Neural cell (in vitro differentiated cells): ENCODE measurements at regions not wholly inside any gene's neighbourhood (a gene's known extent, or its start where the extent isn't known, plus 50 kb on each side); places are given as distances from the start of the nearest gene placed in this dataset.

Source experiments
- H2AFZ ChIP-seq: fragments of 200-600, 300-800 bp; sonication (generic), shearing (Covaris generic); 2 replicates; pipeline ENCODE4 v1.6.0; 2014; ENCODE audit warnings: low read depth, mild to moderate bottlenecking, antibody characterized with exemption, low read length, moderate library complexity
- H3F3A ChIP-seq: fragments of 200-600 bp; shearing (Covaris generic); 2 replicates; pipeline ENCODE4 v1.6.1; 2016; ENCODE audit warnings: mild to moderate bottlenecking, moderate library complexity, mixed read lengths, antibody characterized with exemption, low read length; ENCODE audit not compliant: insufficient read depth, poor library complexity, severe bottlenecking
- H3K27ac ChIP-seq: fragments of 200-600, 300-800 bp; sonication (generic), shearing (Covaris generic); 2 replicates; pipeline ENCODE4 v1.5.1; 2014; ENCODE audit warnings: mild to moderate bottlenecking, low read length, moderate library complexity
- H3K27me3 ChIP-seq: fragments of 300-800, 200-600 bp; sonication (generic), shearing (Covaris generic); 2 replicates; pipeline ENCODE4 v1.6.0; 2014; ENCODE audit warnings: mild to moderate bottlenecking, low read depth, low read length, moderate library complexity; ENCODE audit not compliant: insufficient read depth
- H3K36me3 ChIP-seq: fragments of 300-800, 200-600 bp; sonication (generic), shearing (Covaris generic); 2 replicates; pipeline ENCODE4 v1.5.1; 2014; ENCODE audit warnings: mild to moderate bottlenecking, antibody characterized with exemption, low read length, moderate library complexity; ENCODE audit not compliant: insufficient read depth
- H3K4me2 ChIP-seq: fragments of 300-800, 200-600 bp; sonication (generic), shearing (Covaris generic); 2 replicates; pipeline ENCODE4 v1.6.0; 2014; ENCODE audit warnings: mild to moderate bottlenecking, low read length
- H3K4me3 ChIP-seq: fragments of 300-800, 200-600 bp; sonication (generic), shearing (Covaris generic); 2 replicates; pipeline ENCODE4 v1.5.1; 2014; ENCODE audit warnings: mild to moderate bottlenecking, low read length, moderate library complexity
- H3K79me2 ChIP-seq: fragments of 200-600 bp; shearing (Covaris generic); replicated peaks from 2 replicates; pipeline ENCODE4 v1.6.0; 2014; ENCODE audit warnings: mild to moderate bottlenecking, low read length, moderate library complexity; ENCODE audit not compliant: insufficient read depth
- H3K9ac ChIP-seq: fragments of 300-800, 200-600 bp; sonication (generic), shearing (Covaris generic); 2 replicates; pipeline ENCODE4 v1.6.1; 2016; ENCODE audit warnings: mild to moderate bottlenecking, low read length, mixed read lengths
- H3K9me2 ChIP-seq: fragments of 200-600 bp; shearing (Covaris generic); 2 replicates; pipeline ENCODE4 v1.6.1; 2016; ENCODE audit warnings: mild to moderate bottlenecking, low read length, mixed read lengths; ENCODE audit not compliant: insufficient read depth
- H3K9me3 ChIP-seq: fragments of 200-600, 300-800 bp; sonication (generic), shearing (Covaris generic); 2 replicates; pipeline ENCODE4 v1.6.1; 2016; ENCODE audit warnings: mild to moderate bottlenecking, mixed run types, low read length, moderate library complexity, mixed read lengths
- H4K20me1 ChIP-seq: fragments of 200-600 bp; shearing (Covaris generic); 2 replicates; pipeline ENCODE4 v1.6.1; 2016; ENCODE audit warnings: mild to moderate bottlenecking, mixed run types; ENCODE audit not compliant: insufficient read depth
- EP300 ChIP-seq: fragments of 450-650 bp; conservative IDR thresholded peaks from 2 replicates; pipeline ENCODE4 v1.6.1; 2014; ENCODE audit warnings: antibody characterized with exemption, mild to moderate bottlenecking, moderate library complexity; ENCODE audit not compliant: poor library complexity, severe bottlenecking
- EZH2 ChIP-seq: fragments of 200-600, 300-800 bp; shearing (Covaris generic), sonication (generic); IDR thresholded peaks from 2 replicates; pipeline ENCODE4 v1.6.1; 2014; ENCODE audit warnings: antibody characterized with exemption, low read length, borderline replicate concordance, mild to moderate bottlenecking; ENCODE audit not compliant: insufficient read depth, poor library complexity, severe bottlenecking
- MXI1 ChIP-seq: fragments of 450-650 bp; conservative IDR thresholded peaks from 2 replicates; pipeline ENCODE4 v1.6.1; 2014; ENCODE audit warnings: antibody characterized with exemption, mild to moderate bottlenecking; ENCODE audit not compliant: poor library complexity, severe bottlenecking
- POLR2AphosphoS5 ChIP-seq: IDR thresholded peaks from 2 replicates; pipeline ENCODE4 v1.6.1; 2012
- RAD21 ChIP-seq: fragments of 450-650 bp; conservative IDR thresholded peaks from 2 replicates; pipeline ENCODE4 v1.6.1; 2014; ENCODE audit warnings: antibody characterized with exemption, mild to moderate bottlenecking, moderate library complexity
- SMC3 ChIP-seq: fragments of 450-650 bp; conservative IDR thresholded peaks from 2 replicates; pipeline ENCODE4 v1.6.1; 2014; ENCODE audit warnings: antibody characterized with exemption, mild to moderate bottlenecking, moderate library complexity; ENCODE audit not compliant: poor library complexity
- TAF1 ChIP-seq: IDR thresholded peaks from 2 replicates; pipeline ENCODE4 v1.6.1; 2012; ENCODE audit warnings: low read depth
- TF ChIP-seq, protein P1 (sequence below): fragments of 450-650 bp; IDR thresholded peaks from 2 replicates; pipeline ENCODE4 v1.5.1; 2014; ENCODE audit warnings: antibody characterized with exemption, mild to moderate bottlenecking, moderate library complexity; ENCODE audit not compliant: poor library complexity, severe bottlenecking
- TF ChIP-seq, protein P2 (sequence below): IDR thresholded peaks from 2 replicates; pipeline ENCODE4 v1.6.1; 2012; ENCODE audit warnings: borderline replicate concordance

DNA sequence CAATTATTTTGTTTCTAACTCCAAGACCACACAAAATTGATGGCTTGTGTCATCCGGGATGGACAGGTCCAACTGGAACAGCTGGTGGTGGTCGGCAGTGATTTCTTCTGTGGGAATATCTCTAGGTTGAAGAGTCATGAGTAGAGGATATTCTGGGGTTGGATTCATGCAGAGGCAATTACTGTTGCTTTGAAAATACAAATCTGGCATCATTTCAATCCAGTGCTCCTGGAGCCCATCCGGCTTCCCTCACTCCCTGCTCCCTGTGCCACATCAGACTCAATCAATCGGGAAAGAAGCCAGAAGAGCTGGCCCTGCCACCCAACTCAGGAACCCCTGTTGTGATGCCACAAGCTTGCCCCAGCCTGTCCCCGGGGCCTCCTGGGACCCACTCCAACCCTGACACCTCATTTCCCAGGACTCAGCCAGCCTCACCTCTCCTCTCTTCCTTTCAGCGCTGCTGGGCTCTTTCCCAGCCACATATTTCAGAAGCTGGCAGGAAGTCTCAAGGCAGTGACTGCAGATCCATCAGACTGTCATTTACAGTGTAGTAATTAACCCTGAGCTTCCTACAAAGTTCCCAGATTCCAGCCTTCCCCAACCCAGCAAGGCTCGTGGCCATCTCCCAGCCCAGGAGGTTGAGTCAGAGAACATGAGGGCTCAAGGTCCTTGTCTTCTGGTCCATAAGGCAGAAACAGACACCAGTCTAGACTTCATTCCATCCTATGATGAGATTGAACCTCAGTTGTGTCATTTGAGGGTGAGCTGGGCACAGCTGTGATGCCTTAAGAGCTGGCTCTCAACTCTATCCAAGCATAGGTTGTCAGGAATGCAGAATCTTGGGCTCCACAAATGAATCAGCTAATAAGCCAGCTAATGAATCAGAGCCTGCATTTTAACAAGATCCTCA, 114.0 kb downstream of the FAM174B start:
- TF ChIP-seq RAD21 (no peak), POLR2AphosphoS5 (no peak), EZH2 (no peak), MXI1 (no peak), TAF1 (no peak), SMC3 (no peak), EP300 (no peak)
- TF ChIP-seq, protein P1, sequence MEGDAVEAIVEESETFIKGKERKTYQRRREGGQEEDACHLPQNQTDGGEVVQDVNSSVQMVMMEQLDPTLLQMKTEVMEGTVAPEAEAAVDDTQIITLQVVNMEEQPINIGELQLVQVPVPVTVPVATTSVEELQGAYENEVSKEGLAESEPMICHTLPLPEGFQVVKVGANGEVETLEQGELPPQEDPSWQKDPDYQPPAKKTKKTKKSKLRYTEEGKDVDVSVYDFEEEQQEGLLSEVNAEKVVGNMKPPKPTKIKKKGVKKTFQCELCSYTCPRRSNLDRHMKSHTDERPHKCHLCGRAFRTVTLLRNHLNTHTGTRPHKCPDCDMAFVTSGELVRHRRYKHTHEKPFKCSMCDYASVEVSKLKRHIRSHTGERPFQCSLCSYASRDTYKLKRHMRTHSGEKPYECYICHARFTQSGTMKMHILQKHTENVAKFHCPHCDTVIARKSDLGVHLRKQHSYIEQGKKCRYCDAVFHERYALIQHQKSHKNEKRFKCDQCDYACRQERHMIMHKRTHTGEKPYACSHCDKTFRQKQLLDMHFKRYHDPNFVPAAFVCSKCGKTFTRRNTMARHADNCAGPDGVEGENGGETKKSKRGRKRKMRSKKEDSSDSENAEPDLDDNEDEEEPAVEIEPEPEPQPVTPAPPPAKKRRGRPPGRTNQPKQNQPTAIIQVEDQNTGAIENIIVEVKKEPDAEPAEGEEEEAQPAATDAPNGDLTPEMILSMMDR = no peak
- TF ChIP-seq, protein P2, sequence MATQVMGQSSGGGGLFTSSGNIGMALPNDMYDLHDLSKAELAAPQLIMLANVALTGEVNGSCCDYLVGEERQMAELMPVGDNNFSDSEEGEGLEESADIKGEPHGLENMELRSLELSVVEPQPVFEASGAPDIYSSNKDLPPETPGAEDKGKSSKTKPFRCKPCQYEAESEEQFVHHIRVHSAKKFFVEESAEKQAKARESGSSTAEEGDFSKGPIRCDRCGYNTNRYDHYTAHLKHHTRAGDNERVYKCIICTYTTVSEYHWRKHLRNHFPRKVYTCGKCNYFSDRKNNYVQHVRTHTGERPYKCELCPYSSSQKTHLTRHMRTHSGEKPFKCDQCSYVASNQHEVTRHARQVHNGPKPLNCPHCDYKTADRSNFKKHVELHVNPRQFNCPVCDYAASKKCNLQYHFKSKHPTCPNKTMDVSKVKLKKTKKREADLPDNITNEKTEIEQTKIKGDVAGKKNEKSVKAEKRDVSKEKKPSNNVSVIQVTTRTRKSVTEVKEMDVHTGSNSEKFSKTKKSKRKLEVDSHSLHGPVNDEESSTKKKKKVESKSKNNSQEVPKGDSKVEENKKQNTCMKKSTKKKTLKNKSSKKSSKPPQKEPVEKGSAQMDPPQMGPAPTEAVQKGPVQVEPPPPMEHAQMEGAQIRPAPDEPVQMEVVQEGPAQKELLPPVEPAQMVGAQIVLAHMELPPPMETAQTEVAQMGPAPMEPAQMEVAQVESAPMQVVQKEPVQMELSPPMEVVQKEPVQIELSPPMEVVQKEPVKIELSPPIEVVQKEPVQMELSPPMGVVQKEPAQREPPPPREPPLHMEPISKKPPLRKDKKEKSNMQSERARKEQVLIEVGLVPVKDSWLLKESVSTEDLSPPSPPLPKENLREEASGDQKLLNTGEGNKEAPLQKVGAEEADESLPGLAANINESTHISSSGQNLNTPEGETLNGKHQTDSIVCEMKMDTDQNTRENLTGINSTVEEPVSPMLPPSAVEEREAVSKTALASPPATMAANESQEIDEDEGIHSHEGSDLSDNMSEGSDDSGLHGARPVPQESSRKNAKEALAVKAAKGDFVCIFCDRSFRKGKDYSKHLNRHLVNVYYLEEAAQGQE = no peak
- Histone ChIP-seq H2AFZ (no peak overlapping the region), H3F3A (no peaks in the 10 kb centered on the region), H3K9ac (no peak overlapping the region), H3K79me2 (no peaks in the 10 kb centered on the region), H3K9me3 (no peaks in the 10 kb centered on the region), H3K36me3 (no peaks in the 10 kb centered on the region), H4K20me1 (no peaks in the 10 kb centered on the region), H3K4me2 (no peak overlapping the region), H3K27ac (no peak overlapping the region), H3K4me3 (no peak overlapping the region), H3K9me2 (no peaks in the 10 kb centered on the region), H3K27me3 (no peaks in the 10 kb centered on the region)

DNA sequence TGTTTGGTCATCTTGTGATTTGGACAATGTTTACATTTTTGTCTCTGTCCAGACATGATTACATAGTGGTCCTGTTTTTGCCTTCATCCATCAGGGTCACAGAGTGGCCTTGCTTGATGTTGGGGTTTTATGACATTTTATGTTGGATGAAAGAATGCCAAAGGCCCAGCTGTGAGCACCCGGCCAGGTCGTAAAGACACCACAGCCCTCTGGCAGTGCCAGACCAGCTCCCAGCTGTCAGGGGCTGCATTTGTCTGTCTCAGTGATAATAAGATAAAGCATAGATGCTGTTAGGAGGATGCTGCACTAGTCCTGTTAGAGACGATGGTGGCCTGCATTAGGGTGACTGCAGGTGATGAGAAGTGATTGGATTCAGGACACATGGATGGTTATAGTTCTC, 117.5 kb downstream of the FAM174B start:
- Histone ChIP-seq H3K4me2 (no peak overlapping the region), H3K9ac (no peak overlapping the region), H3K27ac (no peak overlapping the region), H3K36me3 (no peaks in the 10 kb centered on the region), H3K79me2 (no peaks in the 10 kb centered on the region), H2AFZ (no peak overlapping the region), H3K9me2 (no peaks in the 10 kb centered on the region), H3K4me3 (no peak overlapping the region), H4K20me1 (no peaks in the 10 kb centered on the region), H3K9me3 (no peaks in the 10 kb centered on the region), H3F3A (no peaks in the 10 kb centered on the region), H3K27me3 (no peaks in the 10 kb centered on the region)
- TF ChIP-seq, protein P1 = no peak
- TF ChIP-seq, protein P2 = no peak
- TF ChIP-seq MXI1 (no peak), POLR2AphosphoS5 (no peak), RAD21 (no peak), EZH2 (no peak), EP300 (no peak), SMC3 (no peak), TAF1 (no peak)
